Neural progenitor cell (in vitro differentiated cells): ENCODE measurements at regions not wholly inside any gene's neighbourhood (a gene's known extent, or its start where the extent isn't known, plus 50 kb on each side); places are given as distances from the start of the nearest gene placed in this dataset.
"Not testable (repeated sequence)": the region's sequence is repeated elsewhere in the genome, so short reads cannot be mapped to it uniquely, and the experiment has no call there.

Source experiments
- DNase-seq: peaks from one replicate; pipeline ENCODE4 v3.0.0-alpha.2; 2016; ENCODE audit warnings: low spot score
- H2AFZ ChIP-seq: fragments of 200-600 bp; sonication (generic); replicated peaks from 2 replicates; pipeline ENCODE4 v1.6.1; 2016; ENCODE audit warnings: antibody characterized with exemption
- H3F3A ChIP-seq: fragments of 200-600 bp; sonication (generic); 2 replicates; pipeline ENCODE4 v1.6.1; 2016; ENCODE audit warnings: antibody characterized with exemption, low read depth
- H3K27ac ChIP-seq: fragments of 200-600 bp; sonication (generic); 2 replicates; pipeline ENCODE4 v1.5.1; 2016; ENCODE audit warnings: mild to moderate bottlenecking
- H3K27me3 ChIP-seq: fragments of 200-600 bp; sonication (generic); 2 replicates; pipeline ENCODE4 v1.6.1; 2016; ENCODE audit warnings: mild to moderate bottlenecking, moderate library complexity
- H3K36me3 ChIP-seq: fragments of 200-600 bp; sonication (generic); 2 replicates; pipeline ENCODE4 v1.5.1; 2016
- H3K4me1 ChIP-seq: fragments of 200-600 bp; sonication (generic); 2 replicates; pipeline ENCODE4 v1.6.1; 2016; ENCODE audit warnings: mixed run types
- H3K4me2 ChIP-seq: fragments of 200-600 bp; sonication (generic); 2 replicates; pipeline ENCODE4 v1.6.1; 2016
- H3K4me3 ChIP-seq: fragments of 200-600 bp; sonication (generic); 2 replicates; pipeline ENCODE4 v1.5.1; 2016
- H3K79me2 ChIP-seq: fragments of 200-600 bp; sonication (generic); 2 replicates; pipeline ENCODE4 v1.6.1; 2016; ENCODE audit warnings: low read depth
- H3K9ac ChIP-seq: fragments of 200-600 bp; sonication (generic); 2 replicates; pipeline ENCODE4 v1.6.1; 2016
- H3K9me3 ChIP-seq: fragments of 200-600 bp; sonication (generic); 2 replicates; pipeline ENCODE4 v1.5.1; 2016; ENCODE audit warnings: low read depth
- H4K20me1 ChIP-seq: fragments of 200-600 bp; sonication (generic); 2 replicates; pipeline ENCODE4 v1.6.1; 2016; ENCODE audit warnings: low read depth
- H3K27ac Mint-ChIP-seq: 3 replicates; pipeline ENCODE4 v1.8.0; 2021; ENCODE audit warnings: mixed read lengths
- H3K27me3 Mint-ChIP-seq: 2 replicates; pipeline ENCODE4 v1.8.0; 2022; ENCODE audit warnings: low read depth, mild to moderate bottlenecking, inconsistent platforms, moderate library complexity, mixed read lengths; ENCODE audit not compliant: insufficient read depth
- H3K36me3 Mint-ChIP-seq: 3 replicates; pipeline ENCODE4 v1.8.0; 2021; ENCODE audit warnings: mixed read lengths
- H3K4me1 Mint-ChIP-seq: 3 replicates; pipeline ENCODE4 v1.8.0; 2021; ENCODE audit warnings: mixed read lengths
- H3K4me3 Mint-ChIP-seq: 3 replicates; pipeline ENCODE4 v1.8.0; 2021; ENCODE audit warnings: mild to moderate bottlenecking, moderate library complexity, mixed read lengths
- H3K9me3 Mint-ChIP-seq: 3 replicates; pipeline ENCODE4 v1.8.0; 2020; ENCODE audit warnings: mixed read lengths
- EZH2 ChIP-seq: fragments of 200-600 bp; sonication (generic); IDR thresholded peaks from 2 replicates; pipeline ENCODE4 v1.6.1; 2017; ENCODE audit warnings: antibody characterized with exemption, mild to moderate bottlenecking, moderate library complexity
- EZH2phosphoT487 ChIP-seq: fragments of 200-600 bp; sonication (generic); IDR thresholded peaks from 2 replicates; pipeline ENCODE4 v1.6.1; 2017; ENCODE audit warnings: antibody characterized with exemption
- TF ChIP-seq, protein P1 (sequence below): fragments of 200-600 bp; sonication (generic); IDR thresholded peaks from 2 replicates; pipeline ENCODE4 v1.5.1; 2017; ENCODE audit warnings: antibody characterized with exemption, mild to moderate bottlenecking

DNA sequence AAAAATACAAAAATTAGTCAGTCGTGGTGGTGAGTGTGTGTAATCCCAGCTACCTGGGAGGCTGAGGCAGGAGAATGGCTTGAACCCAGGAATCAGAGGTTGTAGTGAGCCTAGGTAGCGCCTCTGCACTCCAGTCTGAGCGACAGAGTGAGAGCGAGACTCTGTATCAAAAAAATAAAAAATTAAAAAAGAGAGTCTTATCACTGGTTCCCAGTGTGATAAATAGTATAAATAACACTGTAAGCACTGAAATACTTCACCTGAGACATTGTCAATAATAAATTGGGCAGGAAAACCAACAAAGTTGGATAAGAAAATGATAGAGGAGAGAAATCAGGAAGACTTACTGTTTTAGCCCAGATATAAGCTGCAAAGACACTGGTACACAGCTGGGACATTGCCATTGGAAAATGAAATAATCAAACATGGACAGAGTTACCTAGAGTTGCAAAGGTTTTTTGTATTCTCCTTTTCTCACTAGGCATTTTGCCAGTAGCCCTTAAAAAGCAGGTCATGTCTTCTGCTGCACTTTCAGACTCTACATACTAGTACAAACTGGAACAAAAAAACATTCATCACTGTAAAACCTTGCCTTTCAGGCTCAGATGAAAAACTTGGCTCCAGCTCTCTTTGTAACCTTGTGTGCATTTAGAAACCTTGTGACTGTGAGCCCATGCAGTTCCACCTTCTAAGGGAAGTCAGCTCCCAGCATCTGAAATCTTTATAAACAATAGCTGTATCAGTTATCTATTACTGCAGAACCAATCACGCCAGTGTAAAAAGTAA is 55.0 kb upstream of the PPP1R2C start:
- H3K27me3 Mint-ChIP-seq, result peaks cover 2% of the 10 kb centered on the region
- H3K36me3 Mint-ChIP-seq, result no peaks in the 10 kb centered on the region
- Histone ChIP-seq H3K27ac (no peak overlapping the region), H3K4me2 (no peak overlapping the region), H4K20me1 (no peaks in the 10 kb centered on the region), H3K36me3 (peaks cover 5% of the 10 kb centered on the region), H2AFZ (peak overlapping the region; percentile 48), H3K79me2 (no peaks in the 10 kb centered on the region), H3K9ac (no peak overlapping the region), H3K9me3 (peaks cover 14% of the 10 kb centered on the region), H3K27me3 (no peaks in the 10 kb centered on the region), H3K4me1 (no peaks in the 10 kb centered on the region), H3F3A (no peaks in the 10 kb centered on the region), H3K4me3 (no peak overlapping the region)
- no peak overlapping the region for H3K27ac Mint-ChIP-seq
- no peak for DNase-seq
- TF ChIP-seq EZH2phosphoT487 (no peak), EZH2 (no peak)
- TF ChIP-seq, protein P1, sequence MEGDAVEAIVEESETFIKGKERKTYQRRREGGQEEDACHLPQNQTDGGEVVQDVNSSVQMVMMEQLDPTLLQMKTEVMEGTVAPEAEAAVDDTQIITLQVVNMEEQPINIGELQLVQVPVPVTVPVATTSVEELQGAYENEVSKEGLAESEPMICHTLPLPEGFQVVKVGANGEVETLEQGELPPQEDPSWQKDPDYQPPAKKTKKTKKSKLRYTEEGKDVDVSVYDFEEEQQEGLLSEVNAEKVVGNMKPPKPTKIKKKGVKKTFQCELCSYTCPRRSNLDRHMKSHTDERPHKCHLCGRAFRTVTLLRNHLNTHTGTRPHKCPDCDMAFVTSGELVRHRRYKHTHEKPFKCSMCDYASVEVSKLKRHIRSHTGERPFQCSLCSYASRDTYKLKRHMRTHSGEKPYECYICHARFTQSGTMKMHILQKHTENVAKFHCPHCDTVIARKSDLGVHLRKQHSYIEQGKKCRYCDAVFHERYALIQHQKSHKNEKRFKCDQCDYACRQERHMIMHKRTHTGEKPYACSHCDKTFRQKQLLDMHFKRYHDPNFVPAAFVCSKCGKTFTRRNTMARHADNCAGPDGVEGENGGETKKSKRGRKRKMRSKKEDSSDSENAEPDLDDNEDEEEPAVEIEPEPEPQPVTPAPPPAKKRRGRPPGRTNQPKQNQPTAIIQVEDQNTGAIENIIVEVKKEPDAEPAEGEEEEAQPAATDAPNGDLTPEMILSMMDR, result no peak
- H3K4me3 Mint-ChIP-seq, result no peak overlapping the region
- H3K4me1 Mint-ChIP-seq, result no peaks in the 10 kb centered on the region
- peaks cover 3% of the 10 kb centered on the region for H3K9me3 Mint-ChIP-seq

DNA sequence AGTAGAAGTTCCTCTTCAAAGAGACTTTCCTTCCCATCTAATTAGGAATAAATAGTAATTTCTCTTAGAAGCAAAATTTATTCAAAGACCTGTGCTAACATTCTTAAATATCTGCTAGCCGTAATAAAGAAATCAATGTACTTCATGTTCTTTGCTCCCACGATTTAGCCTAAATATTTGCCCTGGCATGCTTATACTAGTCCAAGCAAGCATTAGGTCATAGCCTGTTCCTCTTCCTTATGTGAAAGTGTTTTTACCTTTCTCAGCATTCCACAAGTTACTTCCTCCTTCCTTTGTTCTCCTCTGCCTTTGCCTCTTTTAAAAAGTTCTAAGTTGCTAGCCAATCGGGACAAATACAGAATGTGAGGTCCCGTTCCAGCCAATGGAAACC is 55.6 kb upstream of the PPP1R2C start:
- DNase-seq, H3K27ac Mint-ChIP-seq, H3K36me3 Mint-ChIP-seq, H3K4me3 ChIP-seq, H3K4me3 Mint-ChIP-seq, H3K79me2 ChIP-seq, H3K9ac ChIP-seq, H4K20me1 ChIP-seq, H3K27me3 Mint-ChIP-seq, H3K9me3 Mint-ChIP-seq, H3K4me1 Mint-ChIP-seq, H3F3A ChIP-seq, H3K27ac ChIP-seq, H3K36me3 ChIP-seq, H3K4me1 ChIP-seq, H3K4me2 ChIP-seq, H3K27me3 ChIP-seq: not testable (repeated sequence)
- Histone ChIP-seq H2AFZ (peak overlapping the region; percentile 48), H3K9me3 (peaks cover 12% of the 10 kb centered on the region)

- no peak overlapping the region for H3K9ac ChIP-seq
- H3K27ac ChIP-seq, result no peak overlapping the region
- no peak overlapping the region for H2AFZ ChIP-seq
- H3K4me1 Mint-ChIP-seq, result no peaks in the 10 kb centered on the region
- H3K4me3 ChIP-seq, result no peak overlapping the region
- H3K4me2 ChIP-seq, result no peak overlapping the region
- H3K9me3 Mint-ChIP-seq, result no peaks in the 10 kb centered on the region
- no peaks in the 10 kb centered on the region for H3F3A ChIP-seq
- no peaks in the 10 kb centered on the region for H3K4me1 ChIP-seq
- H3K27me3 ChIP-seq, result no peaks in the 10 kb centered on the region
- H3K9me3 ChIP-seq, result no peaks in the 10 kb centered on the region
- DNase-seq, result no peak
- H3K36me3 Mint-ChIP-seq, result no peaks in the 10 kb centered on the region
- H4K20me1 ChIP-seq, result no peaks in the 10 kb centered on the region
- H3K27me3 Mint-ChIP-seq, result no peaks in the 10 kb centered on the region
- TF ChIP-seq EZH2phosphoT487, result no peak
- TF ChIP-seq EZH2, result no peak
- H3K36me3 ChIP-seq, result no peaks in the 10 kb centered on the region
- H3K4me3 Mint-ChIP-seq, result no peak overlapping the region
- H3K79me2 ChIP-seq, result no peaks in the 10 kb centered on the region
- H3K27ac Mint-ChIP-seq, result no peak overlapping the region
These were observed 59.3 kb upstream of the PPP1R2C start for GRCh38 chrX:42837101-42837726.

DNA sequence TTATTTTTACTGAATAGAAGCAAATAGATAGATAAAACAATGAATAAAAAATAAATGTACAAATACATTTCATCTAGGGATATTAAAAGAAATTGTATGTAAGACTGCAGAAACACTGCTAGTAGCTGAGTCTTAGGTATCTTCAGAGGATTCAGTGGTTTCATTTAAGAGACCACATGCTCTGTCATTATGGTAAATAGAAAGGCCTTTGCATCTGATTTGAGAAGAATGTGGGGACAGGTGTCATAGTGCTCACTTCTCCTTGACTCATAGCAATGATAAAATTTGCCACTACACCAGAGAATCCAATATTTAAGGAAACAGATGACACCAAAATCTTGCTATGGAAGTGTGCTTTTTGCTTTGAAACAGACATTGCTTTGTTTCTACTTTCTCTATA is 59.8 kb upstream of the PPP1R2C start:
- Mint-ChIP-seq H3K27ac (no peak overlapping the region), H3K36me3 (no peaks in the 10 kb centered on the region), H3K4me1 (no peaks in the 10 kb centered on the region), H3K27me3 (no peaks in the 10 kb centered on the region), H3K4me3 (no peak overlapping the region), H3K9me3 (no peaks in the 10 kb centered on the region)
- DNase-seq, result no peak
- Histone ChIP-seq H4K20me1 (no peaks in the 10 kb centered on the region), H3K4me3 (no peak overlapping the region), H3K9ac (no peak overlapping the region), H3K9me3 (no peaks in the 10 kb centered on the region), H3F3A (no peaks in the 10 kb centered on the region), H3K27me3 (no peaks in the 10 kb centered on the region), H3K4me2 (no peak overlapping the region), H3K79me2 (no peaks in the 10 kb centered on the region), H3K27ac (no peak overlapping the region), H2AFZ (no peak overlapping the region), H3K4me1 (no peaks in the 10 kb centered on the region), H3K36me3 (no peaks in the 10 kb centered on the region)
- TF ChIP-seq EZH2phosphoT487 (no peak), EZH2 (no peak)
- TF ChIP-seq, protein P1, result no peak
